B cell (primary cell): ENCODE measurements at regions not wholly inside any gene's neighbourhood (a gene's known extent, or its start where the extent isn't known, plus 50 kb on each side); places are given as distances from the start of the nearest gene placed in this dataset.

Experiments
- EZH2 ChIP-seq: IDR thresholded peaks from 2 replicates; pipeline ENCODE4 v1.6.1; 2012; ENCODE audit warnings: borderline replicate concordance, low read depth, mild to moderate bottlenecking, moderate library complexity, low read length; ENCODE audit not compliant: insufficient read depth, poor library complexity, severe bottlenecking
- TF ChIP-seq, protein P1 (sequence below): fragments of 200-600 bp; IDR thresholded peaks from one replicate; pipeline ENCODE4 v1.8.0; 2022; ENCODE audit warnings: antibody characterized with exemption, mild to moderate bottlenecking

DNA sequence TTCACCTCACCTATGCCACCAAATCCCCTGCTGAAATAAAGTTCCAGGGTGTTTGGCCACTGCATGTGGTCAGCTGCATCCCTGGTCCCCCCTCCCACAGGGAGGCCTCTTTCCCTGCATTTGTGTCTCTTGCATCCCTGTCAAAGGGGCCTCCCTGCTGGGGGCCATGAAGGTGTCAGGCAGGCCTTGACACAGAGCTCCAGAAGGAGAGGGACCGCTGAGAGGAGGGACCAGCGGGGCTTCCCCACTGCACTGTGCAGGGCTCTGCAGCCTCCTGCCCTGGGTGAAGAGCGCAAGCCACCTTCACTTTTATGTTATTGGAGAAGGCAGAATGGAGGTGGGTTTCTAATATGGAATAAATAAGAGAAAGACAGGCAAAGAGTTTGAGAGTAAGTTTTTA is 230.2 kb downstream of the ANKRD30B start:
- TF ChIP-seq, protein P1, sequence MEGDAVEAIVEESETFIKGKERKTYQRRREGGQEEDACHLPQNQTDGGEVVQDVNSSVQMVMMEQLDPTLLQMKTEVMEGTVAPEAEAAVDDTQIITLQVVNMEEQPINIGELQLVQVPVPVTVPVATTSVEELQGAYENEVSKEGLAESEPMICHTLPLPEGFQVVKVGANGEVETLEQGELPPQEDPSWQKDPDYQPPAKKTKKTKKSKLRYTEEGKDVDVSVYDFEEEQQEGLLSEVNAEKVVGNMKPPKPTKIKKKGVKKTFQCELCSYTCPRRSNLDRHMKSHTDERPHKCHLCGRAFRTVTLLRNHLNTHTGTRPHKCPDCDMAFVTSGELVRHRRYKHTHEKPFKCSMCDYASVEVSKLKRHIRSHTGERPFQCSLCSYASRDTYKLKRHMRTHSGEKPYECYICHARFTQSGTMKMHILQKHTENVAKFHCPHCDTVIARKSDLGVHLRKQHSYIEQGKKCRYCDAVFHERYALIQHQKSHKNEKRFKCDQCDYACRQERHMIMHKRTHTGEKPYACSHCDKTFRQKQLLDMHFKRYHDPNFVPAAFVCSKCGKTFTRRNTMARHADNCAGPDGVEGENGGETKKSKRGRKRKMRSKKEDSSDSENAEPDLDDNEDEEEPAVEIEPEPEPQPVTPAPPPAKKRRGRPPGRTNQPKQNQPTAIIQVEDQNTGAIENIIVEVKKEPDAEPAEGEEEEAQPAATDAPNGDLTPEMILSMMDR: no peak
- TF ChIP-seq EZH2: no peak
